NCI-H1436 treated with DMSO at 0.1 percent for 48 hours (cell line): ENCODE measurements at regions not wholly inside any gene's neighbourhood (a gene's known extent, or its start where the extent isn't known, plus 50 kb on each side); places are given as distances from the start of the nearest gene placed in this dataset.

ENCODE experiments used
- DNase-seq: peaks from one replicate; lab custom pipeline; 2025; lab: John Stamatoyannopoulos, UW

DNA sequence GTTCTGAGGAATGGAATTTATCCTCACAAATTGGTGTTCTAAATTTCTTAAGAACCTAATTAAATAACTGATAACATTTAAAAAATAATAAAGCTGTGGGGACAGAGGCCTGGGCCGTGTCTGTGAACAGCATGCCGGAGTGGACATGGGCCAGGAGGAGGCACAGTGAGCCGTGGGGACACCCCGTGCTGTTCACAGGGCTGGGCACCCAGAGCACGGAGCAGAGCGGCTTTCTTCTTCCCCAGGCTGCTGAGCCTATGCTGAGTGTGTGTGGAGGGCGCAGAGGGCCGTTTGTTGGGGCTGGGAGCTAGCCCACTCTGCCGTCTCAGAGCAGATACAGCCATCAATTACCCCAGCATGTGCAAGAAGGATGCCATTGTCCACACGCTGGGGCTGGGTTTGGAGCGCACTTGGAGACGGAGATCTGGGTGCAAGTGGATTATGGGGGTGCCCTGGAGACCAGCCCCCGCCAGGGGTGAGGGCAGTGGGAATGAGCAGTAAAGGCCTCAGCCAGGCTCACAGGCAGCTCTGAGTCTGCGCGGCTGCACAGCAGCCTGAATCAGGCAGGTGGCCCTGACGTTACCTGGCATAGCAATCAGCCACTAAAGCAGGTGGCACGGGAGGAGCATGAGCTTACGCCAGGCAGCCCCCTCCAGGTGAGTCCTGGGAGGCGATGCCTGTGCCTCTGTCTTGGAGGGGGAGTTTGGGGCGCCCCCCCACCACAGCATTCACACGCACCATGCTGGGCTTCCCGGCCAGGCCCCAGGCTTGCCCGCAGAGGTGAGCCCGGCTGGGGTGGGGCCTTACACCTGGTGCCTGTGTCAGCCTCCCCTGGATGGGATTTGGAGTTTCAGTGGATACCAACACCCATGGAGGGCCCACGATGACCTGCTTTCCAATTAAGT lies 52.1 kb upstream of the SLC66A3 start:
- DNase-seq, result peak; percentile 26

DNA sequence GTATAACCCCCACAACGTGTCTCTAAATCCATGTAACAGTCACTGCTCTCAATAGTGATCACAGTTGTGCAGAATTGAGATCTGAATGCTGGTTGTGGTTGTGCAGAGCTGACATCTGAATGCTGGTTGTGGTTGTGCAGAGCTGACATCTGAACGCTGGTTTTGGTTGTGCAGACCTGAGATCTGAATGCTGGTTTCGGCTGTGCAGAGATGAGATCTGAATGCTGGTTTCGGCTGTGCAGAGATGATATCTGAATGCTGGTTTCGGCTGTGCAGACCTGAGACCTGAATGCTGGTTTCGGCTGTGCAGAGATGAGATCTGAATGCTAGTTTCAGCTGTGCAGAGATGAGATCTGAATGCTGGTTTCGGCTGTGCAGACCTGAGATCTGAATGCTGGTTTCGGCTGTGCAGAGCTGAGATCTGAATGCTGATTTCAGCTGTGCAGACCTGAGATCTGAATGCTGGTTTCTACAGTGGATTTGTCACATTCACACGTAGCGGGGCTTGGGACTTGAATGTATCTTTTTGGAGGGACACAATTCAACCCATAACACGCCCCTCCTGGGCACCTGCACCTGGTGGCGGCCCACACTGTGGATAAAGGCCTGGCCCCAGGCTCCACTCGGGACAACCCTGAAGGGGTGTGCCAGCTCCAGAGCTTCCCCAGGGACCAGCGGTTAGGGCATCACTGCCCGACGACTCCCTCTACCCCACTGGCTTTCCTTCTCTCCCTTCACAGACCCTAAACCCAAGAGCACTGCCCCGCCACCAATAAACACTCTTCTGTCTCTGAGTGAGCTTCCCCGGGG lies 51.1 kb upstream of the SLC66A3 start:
- DNase-seq, result no peak

DNA sequence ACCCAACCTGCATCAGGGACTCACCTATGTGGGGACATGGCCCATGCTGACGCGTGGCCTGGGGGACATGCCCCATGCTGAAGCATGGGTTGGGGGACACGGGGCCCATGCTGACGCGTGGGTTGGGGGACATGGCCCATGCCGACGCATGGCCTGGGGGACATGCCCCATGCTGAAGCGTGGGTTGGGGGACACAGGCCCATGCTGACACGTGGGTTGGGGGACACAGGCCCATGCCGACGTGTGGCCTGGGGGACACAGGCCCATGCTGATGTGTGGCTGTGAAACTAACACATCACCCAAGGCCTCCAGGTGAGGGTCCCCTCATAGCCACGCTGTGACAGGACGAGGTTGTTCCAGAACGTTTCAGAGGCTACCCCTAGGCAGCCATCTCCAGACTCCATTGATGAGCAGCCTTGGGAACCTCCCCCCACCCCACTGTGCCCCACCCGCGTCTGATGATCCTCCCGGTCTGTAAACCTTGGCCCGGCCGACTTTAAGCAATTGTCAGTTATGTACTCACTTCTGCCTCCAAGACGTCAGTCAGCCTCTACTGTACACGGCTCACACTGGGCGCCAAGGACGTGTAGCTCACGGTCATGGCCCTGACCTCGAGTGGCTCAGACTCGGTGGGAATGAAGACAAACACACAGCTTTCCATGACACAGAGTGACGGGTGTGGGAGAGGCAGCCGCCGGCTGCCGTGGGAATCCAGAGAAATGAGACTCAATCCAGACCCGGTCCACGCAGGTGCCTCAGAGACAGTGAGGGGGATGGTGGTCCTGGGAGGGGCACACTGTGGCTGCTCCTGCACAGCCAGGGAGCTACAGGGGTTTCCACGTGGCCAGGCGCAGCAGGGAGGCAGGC lies 50.2 kb upstream of the SLC66A3 start:
- DNase-seq, result no peak
